WTC11 (cell line): ENCODE measurements at regions not wholly inside any gene's neighbourhood (a gene's known extent, or its start where the extent isn't known, plus 50 kb on each side); places are given as distances from the start of the nearest gene placed in this dataset.

Experiments
- ATF1 ChIP-seq: sonication (generic); formaldehyde crosslinking; IDR thresholded peaks from 2 replicates; pipeline ENCODE4 v1.8.1; 2023; ENCODE audit warnings: mild to moderate bottlenecking, moderate library complexity, missing genetic modification reagents
- CREM ChIP-seq: sonication (generic); formaldehyde crosslinking; IDR thresholded peaks from 2 replicates; pipeline ENCODE4 v1.8.1; 2022; ENCODE audit warnings: mild to moderate bottlenecking, missing genetic modification reagents, moderate library complexity
- CTCF ChIP-seq: fragments of 200-600 bp; IDR thresholded peaks from 2 replicates; pipeline ENCODE4 v1.8.0; 2022; ENCODE audit warnings: antibody characterized with exemption
- GABPB1 ChIP-seq: sonication (generic); formaldehyde crosslinking; IDR thresholded peaks from 2 replicates; pipeline ENCODE4 v1.8.1; 2023; ENCODE audit warnings: mild to moderate bottlenecking, missing genetic modification reagents
- NR1H2 ChIP-seq: sonication (generic); formaldehyde crosslinking; IDR thresholded peaks from 2 replicates; pipeline ENCODE4 v1.9.0; 2021; ENCODE audit warnings: mild to moderate bottlenecking, moderate library complexity, missing genetic modification reagents
- NR3C1 ChIP-seq: sonication (generic); formaldehyde crosslinking; conservative IDR thresholded peaks from 2 replicates; pipeline ENCODE4 v1.8.1; 2023; ENCODE audit warnings: low read depth, mild to moderate bottlenecking, missing genetic modification reagents
- TF ChIP-seq, protein P1 (sequence below): sonication (generic); formaldehyde crosslinking; IDR thresholded peaks from 2 replicates; pipeline ENCODE4 v1.8.0; 2022; ENCODE audit warnings: missing genetic modification reagents

DNA sequence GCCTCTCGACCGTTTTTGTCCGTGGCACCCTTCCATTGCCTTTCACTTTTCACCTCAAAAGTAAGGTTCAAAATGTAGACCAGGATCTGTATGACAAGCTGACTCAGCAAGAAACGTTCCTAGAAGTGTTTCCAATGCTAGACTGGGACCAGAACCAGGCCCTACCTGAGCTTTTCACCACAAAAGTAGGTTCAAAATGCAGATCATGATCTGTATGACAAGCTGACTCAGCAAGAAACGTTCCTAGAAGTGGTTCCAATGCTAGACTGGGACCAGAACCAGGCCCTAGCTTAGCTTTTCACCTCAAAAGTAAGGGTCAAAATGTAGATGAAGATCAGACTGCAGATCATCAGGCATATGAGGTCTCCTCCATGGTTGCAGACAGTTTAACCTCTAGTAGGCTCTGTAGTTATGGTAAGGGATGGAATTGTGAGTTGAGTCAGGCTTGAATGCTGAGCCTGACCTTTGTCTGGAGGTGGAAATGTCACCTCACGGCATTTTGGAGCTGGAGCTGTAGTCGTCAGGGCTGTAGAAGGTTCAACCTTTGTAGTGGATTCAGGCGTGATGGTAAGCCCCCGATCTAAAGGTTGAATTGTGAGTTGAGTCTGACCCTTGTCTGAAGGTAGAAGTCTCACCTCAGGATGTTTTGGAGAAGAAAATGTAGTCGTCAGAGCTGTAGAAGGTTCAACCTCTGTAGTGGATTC is 50.2 kb upstream of the TMEM97 start:
- no peak for TF ChIP-seq CTCF
- TF ChIP-seq NR1H2 (CRISPR knock-in tag): no peak
- TF ChIP-seq ATF1 (CRISPR knock-in tag): no peak
- no peak for TF ChIP-seq CREM
- TF ChIP-seq, protein P1, sequence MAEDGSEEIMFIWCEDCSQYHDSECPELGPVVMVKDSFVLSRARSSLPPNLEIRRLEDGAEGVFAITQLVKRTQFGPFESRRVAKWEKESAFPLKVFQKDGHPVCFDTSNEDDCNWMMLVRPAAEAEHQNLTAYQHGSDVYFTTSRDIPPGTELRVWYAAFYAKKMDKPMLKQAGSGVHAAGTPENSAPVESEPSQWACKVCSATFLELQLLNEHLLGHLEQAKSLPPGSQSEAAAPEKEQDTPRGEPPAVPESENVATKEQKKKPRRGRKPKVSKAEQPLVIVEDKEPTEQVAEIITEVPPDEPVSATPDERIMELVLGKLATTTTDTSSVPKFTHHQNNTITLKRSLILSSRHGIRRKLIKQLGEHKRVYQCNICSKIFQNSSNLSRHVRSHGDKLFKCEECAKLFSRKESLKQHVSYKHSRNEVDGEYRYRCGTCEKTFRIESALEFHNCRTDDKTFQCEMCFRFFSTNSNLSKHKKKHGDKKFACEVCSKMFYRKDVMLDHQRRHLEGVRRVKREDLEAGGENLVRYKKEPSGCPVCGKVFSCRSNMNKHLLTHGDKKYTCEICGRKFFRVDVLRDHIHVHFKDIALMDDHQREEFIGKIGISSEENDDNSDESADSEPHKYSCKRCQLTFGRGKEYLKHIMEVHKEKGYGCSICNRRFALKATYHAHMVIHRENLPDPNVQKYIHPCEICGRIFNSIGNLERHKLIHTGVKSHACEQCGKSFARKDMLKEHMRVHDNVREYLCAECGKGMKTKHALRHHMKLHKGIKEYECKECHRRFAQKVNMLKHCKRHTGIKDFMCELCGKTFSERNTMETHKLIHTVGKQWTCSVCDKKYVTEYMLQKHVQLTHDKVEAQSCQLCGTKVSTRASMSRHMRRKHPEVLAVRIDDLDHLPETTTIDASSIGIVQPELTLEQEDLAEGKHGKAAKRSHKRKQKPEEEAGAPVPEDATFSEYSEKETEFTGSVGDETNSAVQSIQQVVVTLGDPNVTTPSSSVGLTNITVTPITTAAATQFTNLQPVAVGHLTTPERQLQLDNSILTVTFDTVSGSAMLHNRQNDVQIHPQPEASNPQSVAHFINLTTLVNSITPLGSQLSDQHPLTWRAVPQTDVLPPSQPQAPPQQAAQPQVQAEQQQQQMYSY: no peak
- no peak for TF ChIP-seq GABPB1 (CRISPR knock-in tag)
- TF ChIP-seq NR3C1 (CRISPR knock-in tag): no peak
